ENCODE measurements at regions not wholly inside any gene's neighbourhood (a gene's known extent, or its start where the extent isn't known, plus 50 kb on each side); places are given as distances from the start of the nearest gene placed in this dataset.
"Not testable (repeated sequence)": the region's sequence is repeated elsewhere in the genome, so short reads cannot be mapped to it uniquely, and the experiment has no call there.

GRCh38 chr4:26048378-26048882 lies 134.4 kb downstream of the SMIM20 start:
- DNase-seq, result no peak

GRCh38 chr4:26048950-26049349 lies 134.9 kb downstream of the SMIM20 start:
- DNase-seq, result no peak

- no peak for DNase-seq
These were observed 135.4 kb downstream of the SMIM20 start for GRCh38 chr4:26049447-26049846.

GRCh38 chr4:26050212-26050643 lies 136.2 kb downstream of the SMIM20 start:
- no peak for DNase-seq

- DNase-seq, result no peak
These were observed 136.7 kb downstream of the SMIM20 start for GRCh38 chr4:26050671-26051070.

GRCh38 chr4:26051240-26051639 lies 137.2 kb downstream of the SMIM20 start:
- no peak for DNase-seq

GRCh38 chr4:26052663-26053541 lies 138.9 kb downstream of the SMIM20 start:
- no peak for DNase-seq

GRCh38 chr4:26053761-26054160 lies 139.7 kb downstream of the SMIM20 start:
- DNase-seq, result no peak

GRCh38 chr4:26055855-26056254 lies 141.8 kb downstream of the SMIM20 start:
- no peak for DNase-seq

GRCh38 chr4:26056406-26056805 lies 142.4 kb downstream of the SMIM20 start:
- no peak for DNase-seq

GRCh38 chr4:26057839-26058238 lies 143.8 kb downstream of the SMIM20 start:
- not testable (repeated sequence) for DNase-seq

GRCh38 chr4:26058537-26058936 lies 144.5 kb downstream of the SMIM20 start:
- peak; percentile 13 for DNase-seq

- no peak for DNase-seq
These were observed 145.6 kb downstream of the SMIM20 start for GRCh38 chr4:26059391-26060154.

GRCh38 chr4:26060286-26060685 lies 146.3 kb downstream of the SMIM20 start:
- DNase-seq, result no peak

GRCh38 chr4:26061248-26061986 lies 147.4 kb downstream of the SMIM20 start:
- no peak for DNase-seq

GRCh38 chr4:26062215-26062614 lies 148.2 kb downstream of the SMIM20 start:
- no peak for DNase-seq

GRCh38 chr4:26064009-26064408 lies 150.0 kb downstream of the SMIM20 start:
- DNase-seq, result not testable (repeated sequence)

- no peak for DNase-seq
These were observed 151.8 kb downstream of the SMIM20 start for GRCh38 chr4:26065833-26066232.

- no peak for DNase-seq
These were observed 153.0 kb downstream of the SMIM20 start for GRCh38 chr4:26067035-26067434.

- DNase-seq, result peak; percentile 37
These were observed 155.2 kb downstream of the SMIM20 start for GRCh38 chr4:26069218-26069617.

GRCh38 chr4:26071688-26072087 lies 157.7 kb downstream of the SMIM20 start:
- no peak for DNase-seq

- no peak for DNase-seq
These were observed 160.0 kb downstream of the SMIM20 start for GRCh38 chr4:26073886-26074560.

Measured in NCI-H1694 (cell line).